ENCODE measurements at regions not wholly inside any gene's neighbourhood (a gene's known extent, or its start where the extent isn't known, plus 50 kb on each side); places are given as distances from the start of the nearest gene placed in this dataset.

GRCh38 chr6:170131351-170131750 lies 159.5 kb downstream of the DLL1 start:
- no peak for DNase-seq

- DNase-seq = no peak
Measured at GRCh38 chr6:170130771-170131241, 160.1 kb downstream of the DLL1 start.

- no peak for DNase-seq
Measured at GRCh38 chr6:170130201-170130621, 160.7 kb downstream of the DLL1 start.

- DNase-seq = no peak
Measured at GRCh38 chr6:170129691-170130171, 161.1 kb downstream of the DLL1 start.

- no peak for DNase-seq
Measured at GRCh38 chr6:170128811-170129681, 161.8 kb downstream of the DLL1 start.

- DNase-seq = no peak
Measured at GRCh38 chr6:170128346-170128745, 162.5 kb downstream of the DLL1 start.

- DNase-seq = no peak
Measured at GRCh38 chr6:170127151-170127550, 163.7 kb downstream of the DLL1 start.

GRCh38 chr6:170125456-170126300 lies 165.2 kb downstream of the DLL1 start:
- peak in 1 of 2 experiments; percentile 6 for DNase-seq

- DNase-seq = no peak
Measured at GRCh38 chr6:170124836-170125235, 166.0 kb downstream of the DLL1 start.

GRCh38 chr6:170124150-170124549 lies 166.7 kb downstream of the DLL1 start:
- no peak for DNase-seq

GRCh38 chr6:170122651-170123050 lies 168.2 kb downstream of the DLL1 start:
- no peak for DNase-seq

GRCh38 chr6:170117111-170117972 lies 173.5 kb downstream of the DLL1 start:
- DNase-seq = no peak

- DNase-seq = no peak
Measured at GRCh38 chr6:170116636-170117035, 174.2 kb downstream of the DLL1 start.

GRCh38 chr6:170114956-170115855 lies 175.7 kb downstream of the DLL1 start:
- DNase-seq = no peak

GRCh38 chr6:170114187-170114945 lies 176.5 kb downstream of the DLL1 start:
- no peak for DNase-seq

GRCh38 chr6:170113141-170113540 lies 177.7 kb downstream of the DLL1 start:
- DNase-seq = no peak

- DNase-seq = no peak
Measured at GRCh38 chr6:170112583-170112860, 178.4 kb downstream of the DLL1 start.

- no peak for DNase-seq
Measured at GRCh38 chr6:170111816-170112582, 178.9 kb downstream of the DLL1 start.

GRCh38 chr6:170111141-170111664 lies 179.7 kb downstream of the DLL1 start:
- no peak for DNase-seq

Data from activated T-cell treated with anti-CD3 and anti-CD28 coated beads, Interleukin-2, amount 50 U/mL, for 48 hours (primary cell).